ENCODE measurements at regions not wholly inside any gene's neighbourhood (a gene's known extent, or its start where the extent isn't known, plus 50 kb on each side); places are given as distances from the start of the nearest gene placed in this dataset.

DNA sequence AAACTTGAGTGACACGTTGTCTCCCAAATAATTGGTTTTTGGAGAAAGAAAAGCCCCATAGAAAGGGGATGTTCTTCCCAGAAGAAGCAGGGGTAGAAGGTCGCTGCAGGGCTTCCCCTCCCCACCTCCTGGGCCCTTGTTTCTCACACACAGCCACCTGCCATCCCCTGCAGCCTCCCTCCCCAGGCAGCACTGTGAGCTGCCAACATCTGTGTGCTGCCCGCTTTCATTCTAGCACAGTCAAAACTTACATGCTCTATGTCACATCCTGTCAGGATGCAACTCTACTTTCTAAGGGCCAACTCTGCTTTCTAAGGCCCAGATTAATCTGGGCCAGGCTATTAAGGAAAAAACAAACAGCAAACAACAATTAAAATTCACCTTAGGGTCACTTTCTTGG lies 309.4 kb upstream of the ZC3H12C start:
- TF ChIP-seq, protein P1, sequence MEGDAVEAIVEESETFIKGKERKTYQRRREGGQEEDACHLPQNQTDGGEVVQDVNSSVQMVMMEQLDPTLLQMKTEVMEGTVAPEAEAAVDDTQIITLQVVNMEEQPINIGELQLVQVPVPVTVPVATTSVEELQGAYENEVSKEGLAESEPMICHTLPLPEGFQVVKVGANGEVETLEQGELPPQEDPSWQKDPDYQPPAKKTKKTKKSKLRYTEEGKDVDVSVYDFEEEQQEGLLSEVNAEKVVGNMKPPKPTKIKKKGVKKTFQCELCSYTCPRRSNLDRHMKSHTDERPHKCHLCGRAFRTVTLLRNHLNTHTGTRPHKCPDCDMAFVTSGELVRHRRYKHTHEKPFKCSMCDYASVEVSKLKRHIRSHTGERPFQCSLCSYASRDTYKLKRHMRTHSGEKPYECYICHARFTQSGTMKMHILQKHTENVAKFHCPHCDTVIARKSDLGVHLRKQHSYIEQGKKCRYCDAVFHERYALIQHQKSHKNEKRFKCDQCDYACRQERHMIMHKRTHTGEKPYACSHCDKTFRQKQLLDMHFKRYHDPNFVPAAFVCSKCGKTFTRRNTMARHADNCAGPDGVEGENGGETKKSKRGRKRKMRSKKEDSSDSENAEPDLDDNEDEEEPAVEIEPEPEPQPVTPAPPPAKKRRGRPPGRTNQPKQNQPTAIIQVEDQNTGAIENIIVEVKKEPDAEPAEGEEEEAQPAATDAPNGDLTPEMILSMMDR (IDR thresholded peaks at IDR 0.05; ENCODE audit: low read depth, low read length), result no peak
- TF ChIP-seq MYC (IDR thresholded peaks at IDR 0.05; ENCODE audit: low read depth, low read length), result no peak
- no peak for TF ChIP-seq POLR2A (IDR thresholded peaks at IDR 0.05; ENCODE audit: extremely low read depth, insufficient read length)
- TF ChIP-seq, protein P2, sequence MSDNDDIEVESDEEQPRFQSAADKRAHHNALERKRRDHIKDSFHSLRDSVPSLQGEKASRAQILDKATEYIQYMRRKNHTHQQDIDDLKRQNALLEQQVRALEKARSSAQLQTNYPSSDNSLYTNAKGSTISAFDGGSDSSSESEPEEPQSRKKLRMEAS (IDR thresholded peaks at IDR 0.05; ENCODE audit: low read depth, low read length), result no peak
